Hematopoietic multipotent progenitor cell treated with erythropoietin and hydrocortisone succinate and interleukin-3 and kit ligand, for 17 days (in vitro differentiated cells): ENCODE measurements at regions not wholly inside any gene's neighbourhood (a gene's known extent, or its start where the extent isn't known, plus 50 kb on each side); places are given as distances from the start of the nearest gene placed in this dataset.
A peak's percentile ranks its signal among the peaks of the same experiment; 100 is the strongest.
"Not testable (repeated sequence)": the region's sequence is repeated elsewhere in the genome, so short reads cannot be mapped to it uniquely, and the experiment has no call there.

Experiments used
- DNase-seq: peaks from one replicate; pipeline ENCODE4 v3.0.0-alpha.2; 2015; ENCODE audit warnings: low spot score

DNA sequence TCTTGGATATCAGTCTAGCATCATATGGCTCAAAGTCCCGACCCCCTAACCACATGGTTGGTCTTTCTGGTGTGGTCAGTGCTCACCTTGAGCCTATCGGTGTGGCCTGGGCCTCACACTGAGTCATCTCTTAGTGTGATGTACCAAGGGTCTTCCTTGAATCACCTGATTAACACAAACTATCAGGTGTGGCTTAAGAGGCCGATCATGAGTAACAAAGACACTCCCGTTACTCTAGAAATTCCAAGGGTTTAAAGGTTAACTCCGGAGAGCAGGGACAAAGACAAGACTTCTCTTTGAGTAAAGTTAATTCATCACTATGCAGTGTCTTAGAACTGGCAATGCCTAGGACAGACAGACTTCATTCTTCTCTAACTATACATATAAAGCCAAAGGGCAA, 52.3 kb upstream of the ARMC3 start:
- no peak for DNase-seq

- DNase-seq: no peak
Measured at GRCh38 chr10:22874189-22874854, 53.5 kb upstream of the ARMC3 start.

DNA sequence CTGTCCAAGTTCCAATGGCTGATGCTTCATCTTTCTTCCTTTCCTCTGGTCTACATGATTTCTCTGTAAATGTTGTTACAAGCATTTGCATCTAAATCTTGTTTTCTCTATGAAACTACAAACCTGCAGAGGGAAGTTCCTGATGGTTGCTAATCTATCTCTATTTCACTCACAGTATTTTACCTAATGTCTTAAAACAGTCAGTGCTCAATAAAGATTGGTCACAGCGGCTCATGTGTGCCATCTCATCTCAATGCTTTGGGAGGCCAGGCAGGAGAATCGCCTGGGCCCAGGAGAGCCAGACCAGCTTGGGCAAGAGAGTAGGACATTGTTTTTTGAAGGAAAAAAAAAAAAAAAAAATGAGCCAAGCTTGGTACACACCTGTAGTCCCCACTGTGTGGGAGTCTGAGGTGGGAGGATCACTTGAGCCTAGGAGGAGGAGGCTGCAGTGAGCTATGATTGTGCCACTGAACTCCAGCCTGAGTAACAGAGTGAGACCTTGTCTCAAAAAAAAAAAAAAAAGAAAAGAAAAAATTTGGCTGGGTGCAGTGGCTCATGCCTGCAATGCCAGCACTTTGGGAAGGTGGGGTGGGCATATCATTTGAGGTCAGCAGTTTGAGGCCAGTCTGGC, 71.3 kb upstream of the ARMC3 start:
- DNase-seq: no peak

DNA sequence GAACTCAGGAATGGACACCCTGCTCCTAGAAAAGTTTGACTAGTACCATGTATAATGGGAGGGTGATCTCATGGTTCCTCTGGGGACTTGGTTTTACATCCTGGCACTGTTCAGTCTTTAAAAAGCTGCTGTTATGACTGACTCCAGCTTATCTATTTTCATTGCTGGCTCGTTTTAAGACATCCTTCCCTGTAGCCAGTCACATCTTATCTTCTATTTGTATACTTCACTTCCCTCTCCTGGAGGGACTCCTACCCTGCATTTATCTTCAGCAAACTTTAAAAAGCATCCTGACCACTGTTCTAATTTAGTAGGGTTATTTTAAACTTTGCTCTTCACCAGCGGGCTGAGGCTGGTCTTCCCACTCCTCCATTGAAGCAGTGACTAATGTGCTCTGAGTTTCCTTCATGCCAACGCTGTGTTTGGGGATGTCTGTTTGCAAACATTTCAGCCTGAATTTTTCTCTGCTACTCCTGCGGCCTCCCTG, 72.9 kb upstream of the ARMC3 start:
- DNase-seq: peak; percentile 11

DNA sequence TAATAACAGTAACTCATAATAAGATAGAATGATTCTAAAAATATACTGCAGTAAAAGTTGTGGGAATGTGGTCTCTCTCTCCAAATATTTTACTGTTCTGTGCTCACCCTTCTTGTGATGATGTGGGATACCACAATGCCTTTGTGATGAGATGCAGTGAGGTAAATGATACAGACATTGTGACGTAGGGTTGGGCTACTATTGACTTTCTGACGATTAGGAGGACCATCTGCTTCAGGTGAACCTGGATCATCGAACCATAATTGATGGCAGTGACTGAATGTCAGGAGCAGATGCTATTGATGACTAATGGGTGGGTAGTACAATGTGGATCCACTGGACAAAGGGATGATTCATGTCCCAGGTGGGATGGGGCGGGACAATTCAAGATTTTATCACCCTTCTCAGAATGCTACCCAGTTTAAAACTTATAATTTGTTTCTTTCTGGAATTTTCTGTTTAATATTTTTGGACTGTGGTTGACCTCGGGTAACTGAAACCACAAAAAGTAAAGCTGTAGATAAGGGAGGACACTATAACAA, 73.9 kb upstream of the ARMC3 start:
- no peak for DNase-seq

GRCh38 chr10:22852712-22853353, 75.0 kb upstream of the ARMC3 start:
- DNase-seq: no peak

GRCh38 chr10:22851865-22852239, 76.0 kb upstream of the ARMC3 start:
- no peak for DNase-seq

- DNase-seq: no peak
Measured at GRCh38 chr10:22850541-22850940, 77.3 kb upstream of the ARMC3 start.

DNA sequence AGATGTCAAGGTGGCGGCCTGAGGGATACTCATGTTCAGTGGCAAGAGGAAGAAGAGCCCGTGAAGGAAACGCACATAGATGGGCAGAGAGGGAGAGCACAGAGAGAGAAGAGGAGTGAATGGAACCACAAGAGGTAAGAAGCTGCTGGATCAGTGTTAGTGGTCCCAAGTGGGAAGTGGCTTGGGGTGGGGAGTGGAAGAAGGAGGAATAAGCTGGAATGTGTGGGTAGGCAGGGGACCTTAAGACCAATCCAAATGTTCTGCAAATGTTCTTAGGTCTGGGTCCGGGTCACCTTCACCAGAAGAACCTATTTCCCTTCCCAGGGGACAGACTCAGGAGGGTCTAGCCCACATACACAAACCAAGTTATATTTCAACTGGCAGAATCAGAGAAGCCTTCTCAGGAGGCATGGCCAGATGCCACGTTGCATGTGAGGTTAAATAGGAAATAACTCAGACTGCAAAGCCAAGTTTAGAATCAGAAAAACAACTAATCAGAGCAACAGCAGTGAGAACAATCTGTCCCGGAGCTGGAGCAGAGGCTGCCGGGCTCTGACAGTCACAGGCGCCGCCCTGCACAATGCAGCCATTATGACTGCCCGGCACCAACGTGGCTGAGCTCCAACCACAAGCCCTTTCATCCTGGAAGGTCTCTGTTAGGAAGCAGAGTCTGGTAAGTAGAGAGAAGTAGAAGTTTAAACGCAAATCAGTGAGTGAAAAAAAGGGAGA, 78.6 kb upstream of the ARMC3 start:
- no peak for DNase-seq

DNA sequence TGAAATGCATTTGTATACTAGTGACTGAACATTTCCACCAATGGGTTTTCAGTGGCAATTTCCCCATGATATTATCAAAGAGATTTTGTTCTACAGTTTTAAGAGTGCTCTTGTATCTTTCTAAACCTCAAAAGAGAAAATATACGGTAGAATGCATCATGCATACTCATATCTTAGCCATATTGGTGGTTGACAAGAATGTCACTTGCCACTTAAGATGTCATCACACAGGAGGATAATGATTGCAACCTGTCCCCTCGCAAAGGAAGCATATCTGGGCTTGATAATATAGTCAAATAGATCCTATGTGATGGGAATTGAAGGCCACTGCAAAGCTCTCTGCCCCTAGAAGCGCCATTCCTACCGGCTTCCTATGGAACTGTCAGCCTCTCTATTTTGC, 79.3 kb upstream of the ARMC3 start:
- no peak for DNase-seq

GRCh38 chr10:22846294-22846693, 81.6 kb upstream of the ARMC3 start:
- no peak for DNase-seq

GRCh38 chr10:22839639-22840038, 88.2 kb upstream of the ARMC3 start:
- DNase-seq: no peak

- no peak for DNase-seq
Measured at GRCh38 chr10:22837771-22838170, 90.1 kb upstream of the ARMC3 start.

DNA sequence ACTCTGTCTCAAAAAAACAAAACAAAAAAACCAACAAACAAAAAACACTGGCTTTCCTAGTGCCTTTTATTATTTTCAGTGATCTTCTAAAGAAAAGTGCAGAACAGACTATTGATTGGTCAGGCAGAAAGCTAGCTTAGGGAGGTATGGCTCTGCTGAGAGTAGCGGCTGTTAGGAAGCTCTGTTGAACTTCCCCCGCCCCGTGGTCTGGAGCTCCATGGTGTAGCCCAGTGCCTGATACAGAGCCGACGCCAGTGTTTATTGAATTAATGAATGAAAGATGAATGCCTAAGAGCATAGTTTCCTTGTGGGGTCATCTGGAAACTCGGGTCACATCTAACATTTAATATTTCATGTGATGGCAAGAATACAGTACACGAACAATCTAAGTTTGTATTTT, 90.5 kb upstream of the ARMC3 start:
- no peak for DNase-seq

GRCh38 chr10:22834471-22834870, 93.4 kb upstream of the ARMC3 start:
- DNase-seq: no peak

GRCh38 chr10:22833781-22834180, 94.1 kb upstream of the ARMC3 start:
- no peak for DNase-seq

GRCh38 chr10:22833353-22833752, 94.5 kb upstream of the ARMC3 start:
- DNase-seq: no peak

DNA sequence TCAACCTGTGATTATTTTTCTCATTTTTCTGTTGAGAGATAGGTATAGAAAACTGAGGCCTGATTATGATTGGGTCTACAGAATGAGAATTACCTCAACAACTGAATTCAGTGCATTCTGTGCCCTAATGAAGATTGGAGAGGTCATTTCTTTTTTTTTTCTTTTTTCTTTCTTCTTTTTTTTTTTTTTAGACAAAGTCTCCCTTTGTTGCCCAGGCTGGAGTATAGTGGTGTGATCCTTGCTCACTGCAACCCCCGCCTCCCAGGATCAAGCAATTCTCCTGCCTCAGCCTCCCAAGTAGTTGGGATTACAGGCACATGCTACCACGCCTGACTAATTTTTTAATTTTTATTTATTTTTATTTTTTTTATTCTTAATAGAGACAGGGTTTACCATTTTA, 95.0 kb upstream of the ARMC3 start:
- DNase-seq: no peak

- no peak for DNase-seq
Measured at GRCh38 chr10:22832066-22832602, 95.7 kb upstream of the ARMC3 start.

DNA sequence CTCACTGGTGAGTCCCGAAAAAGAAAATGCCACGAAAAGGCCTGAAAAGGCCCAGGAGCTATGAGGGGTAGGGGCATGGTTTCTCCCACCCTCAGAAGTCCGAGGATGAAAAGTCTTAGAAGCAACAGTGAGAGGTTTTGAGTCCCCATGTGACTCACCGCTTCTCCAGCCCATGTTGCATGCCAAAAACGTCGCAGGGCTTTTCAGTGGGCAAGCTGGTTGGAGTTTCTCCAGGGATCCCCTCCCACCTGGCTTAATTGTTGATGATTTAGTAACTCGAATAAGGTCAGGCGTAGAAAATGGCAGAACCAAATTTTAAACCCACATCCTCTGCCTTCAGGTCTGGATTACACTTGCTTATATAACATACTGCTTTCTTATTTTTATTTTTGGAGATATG, 96.3 kb upstream of the ARMC3 start:
- DNase-seq: no peak

GRCh38 chr10:22828712-22829111, 99.1 kb upstream of the ARMC3 start:
- DNase-seq: not testable (repeated sequence)

DNA sequence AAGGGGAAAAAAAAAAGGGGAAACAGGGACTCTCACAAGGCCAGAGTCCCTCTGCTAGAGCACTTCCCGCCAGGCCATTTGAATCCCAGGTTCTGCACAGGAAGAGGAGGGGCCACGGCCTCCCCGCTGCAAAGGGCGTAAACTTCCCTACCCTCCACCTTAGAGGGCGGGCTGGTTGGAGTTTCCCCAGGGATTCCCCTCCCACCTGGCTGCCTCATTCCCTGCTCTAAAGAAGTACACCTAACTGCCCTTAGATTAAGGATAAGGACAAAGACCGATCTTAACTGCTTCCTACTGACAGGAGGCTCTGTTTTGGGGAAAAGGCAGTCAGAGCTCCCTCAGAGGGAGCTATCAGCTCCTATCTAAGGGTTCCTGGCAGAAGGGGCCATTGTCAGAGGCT, 102.0 kb upstream of the ARMC3 start:
- no peak for DNase-seq
